K562 (cell line): ENCODE measurements at regions not wholly inside any gene's neighbourhood (a gene's known extent, or its start where the extent isn't known, plus 50 kb on each side); places are given as distances from the start of the nearest gene placed in this dataset.

Source experiments
- ATAC-seq: fragments of 200-7000 bp; cut with Tn5 transposase; 3 replicates; pipeline ENCODE4 v1.9.1; 2020; ENCODE audit warnings: moderate library complexity
- BruUV-seq: library from RNA; stranded (reverse); fragments of 400-500 nt; replicated peaks from 2 replicates; lab custom pipeline; 2021; lab: Mats Ljungman, UMichigan
- CTCF ChIA-PET: fragments of 300-600 bp; formaldehyde crosslinking; extraction: SDS; loops from one replicate; lab custom pipeline; 2021; ENCODE audit warnings: low intra/inter-chr PET ratio; lab: Yijun Ruan, JAX
- POLR2A ChIA-PET: fragments of 300-600, 350-650 bp; sonication (Branson Sonifier 250); formaldehyde crosslinking; extraction: SDS; loops from one replicate; lab custom pipeline; 2021; ENCODE audit warnings: antibody characterized with exemption, inconsistent platforms; lab: Yijun Ruan, JAX
- DNase-seq, 4 experiments: peaks; one replicate each; pipeline versions ENCODE4 v3.0.0 to v3.0.0-alpha.2; 2011 to 2018; ENCODE audit warnings: low spot score in 3 of 4, mixed read lengths in 3 of 4; ENCODE audit errors: extremely low read depth in 1 of 4
- FAIRE-seq: peaks from 2 replicates; lab custom pipeline; 2011; peaks lifted over from hg19 to GRCh38; lab: Jason Lieb, UNC
- H2AFZ ChIP-seq: 2 replicates; pipeline ENCODE4 v1.6.0; 2011; ENCODE audit warnings: low read depth, low read length, control low read depth, inconsistent platforms
- H3K27ac ChIP-seq: fragments of 200-600 bp; 3 replicates; pipeline ENCODE4 v1.8.0; 2011; ENCODE audit warnings: low read depth, mild to moderate bottlenecking, control low read depth, inconsistent platforms, low read length, moderate library complexity, mixed read lengths; ENCODE audit errors: extremely low read depth
- H3K27me3 ChIP-seq, 2 experiments: fragments of 300-600 bp in 1 of 2; 2 replicates in 1 of 2; 3 replicates in 1 of 2; pipeline versions ENCODE4 v1.6.0 to v1.8.0; 2011; ENCODE audit warnings: inconsistent platforms in 2 of 2, low read length in 2 of 2, mild to moderate bottlenecking in 1 of 2, mixed read lengths in 1 of 2, moderate library complexity in 1 of 2; ENCODE audit not compliant: control insufficient read depth in 2 of 2, insufficient read depth in 2 of 2
- H3K36me3 ChIP-seq: fragments of 300-600 bp; 3 replicates; pipeline ENCODE4 v1.8.0; 2011; ENCODE audit warnings: mild to moderate bottlenecking, low read length, inconsistent platforms; ENCODE audit not compliant: control insufficient read depth, insufficient read depth
- H3K4me1 ChIP-seq, 2 experiments: fragments of 200-600 bp in 1 of 2; replicated peaks in 1 of 2; 2 replicates in 1 of 2; 3 replicates in 1 of 2; pipeline versions ENCODE4 v1.5.1 to v1.8.0; 2011; ENCODE audit warnings: inconsistent platforms in 2 of 2, low read length in 2 of 2, mild to moderate bottlenecking in 1 of 2, mixed read lengths in 1 of 2, moderate library complexity in 1 of 2; ENCODE audit not compliant: control insufficient read depth in 2 of 2, insufficient read depth in 2 of 2
- H3K4me2 ChIP-seq: 2 replicates; pipeline ENCODE4 v1.6.1; 2011; ENCODE audit warnings: low read length, control low read depth, inconsistent platforms, mixed read lengths; ENCODE audit not compliant: insufficient read depth
- H3K4me3 ChIP-seq: fragments of 200-600 bp; sonication (generic), shearing (Covaris generic); 2 replicates; pipeline ENCODE4 v1.5.1; 2016; ENCODE audit warnings: control low read depth, inconsistent platforms
- H3K79me2 ChIP-seq: fragments of 200-600 bp; 3 replicates; pipeline ENCODE4 v1.8.0; 2011; ENCODE audit warnings: low read length, inconsistent platforms; ENCODE audit not compliant: control insufficient read depth, insufficient read depth
- H3K9ac ChIP-seq, 2 experiments: 2 replicates each; pipeline versions ENCODE4 v1.6.0 to v1.6.1; 2011; ENCODE audit warnings: low read depth in 2 of 2, low read length in 2 of 2, control low read depth in 1 of 2, inconsistent platforms in 1 of 2, mild to moderate bottlenecking in 1 of 2, mixed read lengths in 1 of 2; ENCODE audit not compliant: insufficient read depth in 1 of 2
- H3K9me1 ChIP-seq: one replicate; pipeline ENCODE4 v1.6.0; 2011; ENCODE audit warnings: inconsistent platforms, mild to moderate bottlenecking, low read length, moderate library complexity; ENCODE audit not compliant: control insufficient read depth, insufficient read depth
- H3K9me3 ChIP-seq: replicated peaks from 2 replicates; pipeline ENCODE4 v1.5.1; 2011; ENCODE audit warnings: low read depth, low read length, inconsistent platforms; ENCODE audit not compliant: control insufficient read depth, insufficient read depth
- H4K20me1 ChIP-seq: replicated peaks from 2 replicates; pipeline ENCODE4 v1.6.1; 2011; ENCODE audit warnings: low read length, inconsistent platforms, mixed read lengths; ENCODE audit not compliant: control insufficient read depth, insufficient read depth
- ATF1 ChIP-seq, 2 experiments: fragments of 450-650 bp in 1 of 2; IDR thresholded peaks; 2 replicates each; pipeline ENCODE4 v1.6.1; 2016; ENCODE audit warnings: missing compliant biosample characterization in 1 of 2, missing genetic modification characterization in 1 of 2
- BCOR ChIP-seq: fragments of 450-650 bp; IDR thresholded peaks from 2 replicates; pipeline ENCODE4 v1.6.1; 2016
- CCAR2 ChIP-seq: fragments of 200-400 bp; formaldehyde crosslinking; IDR thresholded peaks from 2 replicates; pipeline ENCODE4 v1.6.1; 2017; ENCODE audit warnings: mild to moderate bottlenecking, low read depth, low read length
- CEBPG ChIP-seq, 3 experiments: fragments of 200-800 bp in 1 of 3; sonication (Bioruptor generic) in 1 of 3; sonication (generic) in 1 of 3; formaldehyde crosslinking in 1 of 3; IDR thresholded peaks in 2 of 3; conservative IDR thresholded peaks in 1 of 3; 2 replicates each; pipeline versions ENCODE4 v1.6.1 to v1.8.0; 2016 to 2022; ENCODE audit warnings: missing compliant biosample characterization in 2 of 3, missing genetic modification characterization in 2 of 3, mild to moderate bottlenecking in 1 of 3, missing genetic modification reagents in 1 of 3
- CSDE1 ChIP-seq, 2 experiments: fragments of 450-650 bp; IDR thresholded peaks; 2 replicates each; pipeline ENCODE4 v1.6.1; 2016; ENCODE audit warnings: mild to moderate bottlenecking in 1 of 2
- EHMT2 ChIP-seq: fragments of 450-650 bp; IDR thresholded peaks from 2 replicates; pipeline ENCODE4 v1.6.1; 2018; ENCODE audit warnings: antibody characterized with exemption
- EZH2 ChIP-seq: IDR thresholded peaks from 2 replicates; pipeline ENCODE4 v1.6.1; 2012; ENCODE audit warnings: low read depth, mild to moderate bottlenecking, inconsistent platforms, low read length, borderline replicate concordance
- HDAC2 ChIP-seq: fragments of 450-650 bp; IDR thresholded peaks from 2 replicates; pipeline ENCODE4 v1.6.1; 2016; ENCODE audit warnings: mild to moderate bottlenecking
- HMGN3 ChIP-seq: IDR thresholded peaks from 2 replicates; pipeline ENCODE4 v1.6.1; 2011; ENCODE audit warnings: borderline replicate concordance, low read depth, mild to moderate bottlenecking, mixed read lengths, low read length; ENCODE audit not compliant: insufficient read length; ENCODE audit errors: extremely low read depth
- ILF3 ChIP-seq: fragments of 450-650 bp; IDR thresholded peaks from 2 replicates; pipeline ENCODE4 v1.6.1; 2018; ENCODE audit warnings: antibody characterized with exemption, mild to moderate bottlenecking, moderate library complexity, borderline replicate concordance
- IRF2 ChIP-seq: sonication (generic); formaldehyde crosslinking; IDR thresholded peaks from 2 replicates; pipeline ENCODE4 v1.8.1; 2022; ENCODE audit warnings: mild to moderate bottlenecking, missing genetic modification reagents
- NEUROD1 ChIP-seq: fragments of 150-350 bp; IDR thresholded peaks from 2 replicates; pipeline ENCODE4 v1.6.1; 2014; ENCODE audit warnings: borderline replicate concordance, low read length, low read depth; ENCODE audit not compliant: partially characterized antibody
- RHOXF2B ChIP-seq: fragments of 250-450 bp; sonication (Bioruptor Pico); conservative IDR thresholded peaks from 2 replicates; pipeline ENCODE4 v1.5.1; 2021
- TEAD2 ChIP-seq: fragments of 450-650 bp; IDR thresholded peaks from 2 replicates; pipeline ENCODE4 v1.6.1; 2016; ENCODE audit warnings: missing genetic modification characterization, control low read depth, missing compliant biosample characterization
- ZNF232 ChIP-seq: sonication (generic); formaldehyde crosslinking; IDR thresholded peaks from 2 replicates; pipeline ENCODE4 v1.8.0; 2022; ENCODE audit warnings: mild to moderate bottlenecking, missing genetic modification reagents
- ZNF347 ChIP-seq: fragments of 450-650 bp; formaldehyde crosslinking; IDR thresholded peaks from 2 replicates; pipeline ENCODE4 v1.4.0; 2020; ENCODE audit warnings: low read depth, mild to moderate bottlenecking, moderate library complexity
- ZNF561 ChIP-seq: fragments of 450-650 bp; formaldehyde crosslinking; conservative IDR thresholded peaks from 2 replicates; pipeline ENCODE4 v1.4.0; 2020; ENCODE audit warnings: mild to moderate bottlenecking, moderate library complexity
- WGBS: fragments of 100-300 bp; shearing (Covaris generic); methylation state at CpG from one replicate; pipeline ENCODE4 v1.1.6; 2016; ENCODE audit warnings: low coverage, mixed read lengths; ENCODE audit not compliant: insufficient coverage; ENCODE audit errors: missing lambda C conversion rate; 5-methylcytosine and 5-hydroxymethylcytosine counted together
- in situ Hi-C: fragments of 300-500 bp; cut with MboI; formaldehyde crosslinking; loops from 4 replicates; pipeline ENCODE4 v1.15.0; 2018; ENCODE audit warnings: inconsistent platforms, mixed read lengths
- intact Hi-C: fragments of 100-400 bp; cut with micrococcal nuclease; formaldehyde crosslinking; loops from 2 replicates; pipeline ENCODE4 v1.14.2; 2022
- TF ChIP-seq, protein P1 (sequence below): fragments of 450-650 bp; IDR thresholded peaks from 2 replicates; pipeline ENCODE4 v1.7.0; 2016; ENCODE audit warnings: borderline replicate concordance
- TF ChIP-seq, protein P2 (sequence below): fragments of 250-450 bp; sonication (Bioruptor Pico); IDR thresholded peaks from 2 replicates; pipeline ENCODE4 v1.4.0; 2020; ENCODE audit warnings: mild to moderate bottlenecking, moderate library complexity, borderline replicate concordance

DNA sequence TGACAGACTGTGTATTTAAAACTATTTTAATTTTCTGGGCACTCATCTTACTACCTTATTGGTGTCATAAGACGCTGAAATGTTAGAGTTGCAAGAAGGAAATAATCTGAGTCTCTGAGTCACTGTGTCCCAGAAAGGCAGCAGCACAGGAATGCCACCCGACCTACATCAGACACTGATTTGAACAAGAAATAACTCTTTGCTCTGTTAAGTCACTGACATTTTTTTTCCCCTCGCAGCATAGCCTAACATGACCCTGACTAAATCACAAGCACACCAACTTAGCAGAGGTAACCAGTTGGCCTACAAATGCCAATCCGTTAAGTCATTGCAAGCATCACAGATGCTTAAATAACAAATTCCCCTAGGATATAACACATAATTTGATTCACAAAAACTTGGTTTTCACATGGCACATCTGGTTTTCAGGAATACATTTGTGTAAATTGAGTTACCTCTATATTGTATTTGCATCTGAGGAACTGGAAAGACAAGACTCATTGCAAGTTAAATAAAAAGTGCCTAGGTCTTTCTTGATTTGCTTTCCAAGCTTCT, 349.1 kb downstream of the SEC16B start (continued):
- TF ChIP-seq HDAC2 (no peak), CCAR2 (no peak), RHOXF2B (CRISPR knock-in tag) (no peak), TEAD2 (tag) (no peak), HMGN3 (no peak), CSDE1 (IDR thresholded peaks at IDR 0.05) (no peak), ILF3 (no peak), EZH2 (no peak), NEUROD1 (no peak), ZNF561 (CRISPR knock-in tag) (no peak)
- TF ChIP-seq, protein P1, sequence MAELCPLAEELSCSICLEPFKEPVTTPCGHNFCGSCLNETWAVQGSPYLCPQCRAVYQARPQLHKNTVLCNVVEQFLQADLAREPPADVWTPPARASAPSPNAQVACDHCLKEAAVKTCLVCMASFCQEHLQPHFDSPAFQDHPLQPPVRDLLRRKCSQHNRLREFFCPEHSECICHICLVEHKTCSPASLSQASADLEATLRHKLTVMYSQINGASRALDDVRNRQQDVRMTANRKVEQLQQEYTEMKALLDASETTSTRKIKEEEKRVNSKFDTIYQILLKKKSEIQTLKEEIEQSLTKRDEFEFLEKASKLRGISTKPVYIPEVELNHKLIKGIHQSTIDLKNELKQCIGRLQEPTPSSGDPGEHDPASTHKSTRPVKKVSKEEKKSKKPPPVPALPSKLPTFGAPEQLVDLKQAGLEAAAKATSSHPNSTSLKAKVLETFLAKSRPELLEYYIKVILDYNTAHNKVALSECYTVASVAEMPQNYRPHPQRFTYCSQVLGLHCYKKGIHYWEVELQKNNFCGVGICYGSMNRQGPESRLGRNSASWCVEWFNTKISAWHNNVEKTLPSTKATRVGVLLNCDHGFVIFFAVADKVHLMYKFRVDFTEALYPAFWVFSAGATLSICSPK = no peak

DNA sequence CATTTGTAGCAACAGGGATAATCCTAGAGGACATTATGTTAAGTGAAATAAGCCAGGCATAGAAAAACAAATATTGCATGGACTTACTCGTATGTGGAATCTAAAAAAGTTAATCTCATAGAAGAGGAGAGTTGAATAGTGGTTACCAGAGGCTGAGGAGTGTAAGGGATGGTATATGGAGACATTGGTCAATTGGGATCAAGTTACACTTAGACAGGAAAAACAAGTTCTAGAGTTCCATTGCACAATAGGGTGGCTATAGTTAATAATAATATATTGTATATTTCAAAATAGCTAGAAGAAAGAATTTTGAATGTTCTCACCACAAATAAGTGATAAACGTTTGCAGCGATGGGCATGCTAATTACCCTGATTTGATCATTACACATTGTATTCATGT, 354.6 kb downstream of the SEC16B start:
- H3K27me3 ChIP-seq = no peaks in the 10 kb centered on the region
- no peaks in the 10 kb centered on the region; the same call in 1 of the 2 replicates for H3K9me3 ChIP-seq
- no peak for DNase-seq
- intact Hi-C loops (no loop called here), in situ Hi-C loops (no loop called here)
- no peaks in the 10 kb centered on the region for H4K20me1 ChIP-seq
- no peaks in the 10 kb centered on the region for H3K36me3 ChIP-seq
- H2AFZ ChIP-seq = no peak overlapping the region
- no peak overlapping the region for H3K4me2 ChIP-seq
- no peak for FAIRE-seq
- ChIA-PET POLR2A (no interaction called here), CTCF (no interaction called here)
- no peak overlapping the region for H3K27ac ChIP-seq
- H3K4me1 ChIP-seq = no peaks in the 10 kb centered on the region
- BruUV-seq = no TSS peak
- ATAC-seq = no peak
- H3K9me1 ChIP-seq = no peaks in the 10 kb centered on the region
- no peak overlapping the region for H3K9ac ChIP-seq
- 0% methylated on average over 3 of the region's 3 CpGs for WGBS
- H3K79me2 ChIP-seq = no peaks in the 10 kb centered on the region
- H3K4me3 ChIP-seq = no peak overlapping the region
- TF ChIP-seq ZNF347 (CRISPR knock-in tag) (no peak), IRF2 (no peak), EHMT2 (no peak), ATF1 (CRISPR knock-in tag; IDR thresholded peaks at IDR 0.05) (no peak), ATF1 (tag; IDR thresholded peaks at IDR 0.05) (no peak), ZNF232 (CRISPR knock-in tag) (no peak), CEBPG (CRISPR knock-in tag; IDR thresholded peaks at IDR 0.05) (no peak), CEBPG (tag; conservative IDR thresholded peaks at IDR 0.05 in 1 of 2, IDR thresholded peaks at IDR 0.05 in 1 of 2) (0 out of 4 replicates have a peak, but pooled peaks of 1 of the 2 experiments have one; percentile 16), BCOR (no peak)
- TF ChIP-seq, protein P2, sequence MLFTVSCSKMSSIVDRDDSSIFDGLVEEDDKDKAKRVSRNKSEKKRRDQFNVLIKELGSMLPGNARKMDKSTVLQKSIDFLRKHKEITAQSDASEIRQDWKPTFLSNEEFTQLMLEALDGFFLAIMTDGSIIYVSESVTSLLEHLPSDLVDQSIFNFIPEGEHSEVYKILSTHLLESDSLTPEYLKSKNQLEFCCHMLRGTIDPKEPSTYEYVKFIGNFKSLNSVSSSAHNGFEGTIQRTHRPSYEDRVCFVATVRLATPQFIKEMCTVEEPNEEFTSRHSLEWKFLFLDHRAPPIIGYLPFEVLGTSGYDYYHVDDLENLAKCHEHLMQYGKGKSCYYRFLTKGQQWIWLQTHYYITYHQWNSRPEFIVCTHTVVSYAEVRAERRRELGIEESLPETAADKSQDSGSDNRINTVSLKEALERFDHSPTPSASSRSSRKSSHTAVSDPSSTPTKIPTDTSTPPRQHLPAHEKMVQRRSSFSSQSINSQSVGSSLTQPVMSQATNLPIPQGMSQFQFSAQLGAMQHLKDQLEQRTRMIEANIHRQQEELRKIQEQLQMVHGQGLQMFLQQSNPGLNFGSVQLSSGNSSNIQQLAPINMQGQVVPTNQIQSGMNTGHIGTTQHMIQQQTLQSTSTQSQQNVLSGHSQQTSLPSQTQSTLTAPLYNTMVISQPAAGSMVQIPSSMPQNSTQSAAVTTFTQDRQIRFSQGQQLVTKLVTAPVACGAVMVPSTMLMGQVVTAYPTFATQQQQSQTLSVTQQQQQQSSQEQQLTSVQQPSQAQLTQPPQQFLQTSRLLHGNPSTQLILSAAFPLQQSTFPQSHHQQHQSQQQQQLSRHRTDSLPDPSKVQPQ = no peak
